Neutrophil (primary cell): ENCODE measurements at regions not wholly inside any gene's neighbourhood (a gene's known extent, or its start where the extent isn't known, plus 50 kb on each side); places are given as distances from the start of the nearest gene placed in this dataset.

Source experiments
- H3K27ac ChIP-seq: fragments of 200-600 bp; sonication (generic); 2 replicates; pipeline ENCODE4 v1.5.1; 2016; ENCODE audit warnings: mild to moderate bottlenecking, moderate library complexity
- H3K27me3 ChIP-seq: fragments of 200-600 bp; sonication (generic); 2 replicates; pipeline ENCODE4 v1.6.0; 2016; ENCODE audit warnings: mild to moderate bottlenecking
- H3K36me3 ChIP-seq: fragments of 200-600 bp; sonication (generic); 2 replicates; pipeline ENCODE4 v1.5.1; 2017
- H3K4me1 ChIP-seq, 2 experiments: fragments of 200-600 bp in 1 of 2; sonication (generic) in 1 of 2; 1 replicate in 1 of 2; 2 replicates in 1 of 2; pipeline versions ENCODE4 v1.5.1 to v1.6.1; 2013 to 2016; ENCODE audit warnings: low read depth in 1 of 2, low read length in 1 of 2, mild to moderate bottlenecking in 1 of 2, moderate library complexity in 1 of 2; ENCODE audit not compliant: control insufficient read depth in 1 of 2, insufficient read depth in 1 of 2
- H3K4me3 ChIP-seq, 2 experiments: fragments of 200-600 bp in 1 of 2; sonication (generic) in 1 of 2; 1 replicate in 1 of 2; 2 replicates in 1 of 2; pipeline ENCODE4 v1.5.1; 2013 to 2016; ENCODE audit warnings: low read depth in 1 of 2, low read length in 1 of 2, mild to moderate bottlenecking in 1 of 2, moderate library complexity in 1 of 2
- H3K9me3 ChIP-seq: fragments of 200-600 bp; sonication (generic); 2 replicates; pipeline ENCODE4 v1.5.1; 2016
- TF ChIP-seq, protein P1 (sequence below): fragments of 200-600 bp; sonication (generic); IDR thresholded peaks from 2 replicates; pipeline ENCODE4 v1.5.1; 2016; ENCODE audit warnings: antibody characterized with exemption

DNA sequence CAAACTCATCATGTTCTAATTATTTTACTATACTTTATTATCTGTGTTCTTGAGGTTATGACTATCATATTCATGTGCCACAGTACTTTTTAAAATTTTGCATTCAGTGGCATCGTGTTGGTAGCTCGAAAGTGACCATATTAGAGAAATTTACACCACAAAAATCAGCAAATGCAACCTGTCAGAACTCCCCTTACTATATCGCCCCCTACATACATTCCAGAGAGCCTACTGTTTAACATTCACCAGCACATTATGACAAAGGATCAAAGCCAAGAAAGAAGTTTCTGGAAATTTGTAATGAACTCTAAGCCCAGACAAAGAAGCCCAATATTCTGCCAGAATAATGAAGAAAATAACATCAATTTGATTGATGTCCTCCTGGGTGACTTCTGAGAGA, 909.3 kb downstream of the LTN1 start:
- TF ChIP-seq, protein P1, sequence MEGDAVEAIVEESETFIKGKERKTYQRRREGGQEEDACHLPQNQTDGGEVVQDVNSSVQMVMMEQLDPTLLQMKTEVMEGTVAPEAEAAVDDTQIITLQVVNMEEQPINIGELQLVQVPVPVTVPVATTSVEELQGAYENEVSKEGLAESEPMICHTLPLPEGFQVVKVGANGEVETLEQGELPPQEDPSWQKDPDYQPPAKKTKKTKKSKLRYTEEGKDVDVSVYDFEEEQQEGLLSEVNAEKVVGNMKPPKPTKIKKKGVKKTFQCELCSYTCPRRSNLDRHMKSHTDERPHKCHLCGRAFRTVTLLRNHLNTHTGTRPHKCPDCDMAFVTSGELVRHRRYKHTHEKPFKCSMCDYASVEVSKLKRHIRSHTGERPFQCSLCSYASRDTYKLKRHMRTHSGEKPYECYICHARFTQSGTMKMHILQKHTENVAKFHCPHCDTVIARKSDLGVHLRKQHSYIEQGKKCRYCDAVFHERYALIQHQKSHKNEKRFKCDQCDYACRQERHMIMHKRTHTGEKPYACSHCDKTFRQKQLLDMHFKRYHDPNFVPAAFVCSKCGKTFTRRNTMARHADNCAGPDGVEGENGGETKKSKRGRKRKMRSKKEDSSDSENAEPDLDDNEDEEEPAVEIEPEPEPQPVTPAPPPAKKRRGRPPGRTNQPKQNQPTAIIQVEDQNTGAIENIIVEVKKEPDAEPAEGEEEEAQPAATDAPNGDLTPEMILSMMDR: no peak
- no peak overlapping the region for H3K4me3 ChIP-seq
- no peaks in the 10 kb centered on the region for H3K27me3 ChIP-seq
- no peaks in the 10 kb centered on the region for H3K36me3 ChIP-seq
- H3K4me1 ChIP-seq: no peaks in the 10 kb centered on the region
- H3K27ac ChIP-seq: no peak overlapping the region
- no peaks in the 10 kb centered on the region for H3K9me3 ChIP-seq

DNA sequence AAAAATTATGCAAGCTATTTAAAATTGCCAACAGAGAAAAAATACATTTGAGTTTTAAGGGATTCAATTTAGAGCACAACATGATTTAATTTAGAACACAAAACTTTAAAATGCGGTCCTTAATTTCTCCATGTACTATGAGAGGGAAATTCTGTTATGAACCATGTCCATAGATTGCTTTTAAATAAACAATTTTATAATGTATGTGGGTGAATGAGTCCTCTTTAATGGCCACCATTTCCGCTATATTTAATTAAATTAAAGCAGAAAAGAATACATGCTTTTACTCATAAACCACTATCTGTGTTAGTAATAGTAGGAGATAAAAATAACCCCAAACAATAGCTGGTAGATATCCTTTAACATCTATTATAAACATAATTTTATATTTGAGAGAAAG, 914.6 kb downstream of the LTN1 start:
- H3K4me3 ChIP-seq: no peak overlapping the region
- H3K9me3 ChIP-seq: no peaks in the 10 kb centered on the region
- H3K27ac ChIP-seq: no peak overlapping the region
- TF ChIP-seq, protein P1: no peak
- no peaks in the 10 kb centered on the region for H3K27me3 ChIP-seq
- no peaks in the 10 kb centered on the region for H3K4me1 ChIP-seq
- H3K36me3 ChIP-seq: no peaks in the 10 kb centered on the region

DNA sequence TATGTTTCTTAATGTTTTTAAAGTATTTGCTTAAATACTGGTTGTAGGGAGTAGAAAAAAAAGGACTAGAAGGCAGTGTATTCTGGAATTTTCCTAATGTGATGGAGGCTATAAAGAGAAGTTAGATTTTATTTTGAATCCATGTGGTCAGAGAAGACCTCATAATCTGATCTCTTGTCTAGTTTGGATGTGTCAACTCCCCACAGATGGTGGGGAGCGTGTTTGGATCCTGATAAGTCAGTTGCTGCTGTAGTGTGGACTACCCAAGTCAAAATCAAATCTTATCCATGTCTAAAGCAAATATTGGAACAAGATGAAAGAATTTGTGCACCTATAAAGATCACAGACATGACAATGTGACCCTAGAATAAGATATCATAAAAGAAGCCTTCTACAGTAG, 918.0 kb downstream of the LTN1 start:
- Histone ChIP-seq H3K36me3 (no peaks in the 10 kb centered on the region), H3K4me1 (no peaks in the 10 kb centered on the region), H3K9me3 (no peaks in the 10 kb centered on the region), H3K4me3 (no peak overlapping the region), H3K27me3 (no peaks in the 10 kb centered on the region), H3K27ac (no peak overlapping the region)
- TF ChIP-seq, protein P1: no peak

DNA sequence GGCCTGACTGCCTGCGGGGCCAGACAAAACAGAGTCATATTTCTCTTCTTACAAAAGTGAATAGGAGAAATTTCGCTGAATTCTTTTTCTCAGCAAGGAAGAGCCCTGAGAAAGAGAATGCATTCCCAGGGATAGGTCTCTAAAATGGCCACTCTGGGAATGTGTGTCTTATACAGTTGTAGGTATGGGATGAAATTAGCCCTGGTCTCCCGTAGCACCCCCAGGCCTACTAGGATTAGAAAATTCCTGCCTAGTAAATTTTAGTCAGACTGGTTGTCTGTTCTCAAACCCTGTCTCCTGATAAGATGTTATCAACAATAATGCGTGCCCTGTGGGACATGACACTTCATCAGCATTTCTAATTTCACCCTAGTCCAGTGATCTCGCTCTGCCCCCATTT, 920.1 kb downstream of the LTN1 start:
- H3K36me3 ChIP-seq: no peaks in the 10 kb centered on the region
- no peaks in the 10 kb centered on the region for H3K4me1 ChIP-seq
- TF ChIP-seq, protein P1: no peak
- no peak overlapping the region for H3K4me3 ChIP-seq
- H3K27me3 ChIP-seq: no peaks in the 10 kb centered on the region
- H3K27ac ChIP-seq: no peak overlapping the region
- H3K9me3 ChIP-seq: no peaks in the 10 kb centered on the region

DNA sequence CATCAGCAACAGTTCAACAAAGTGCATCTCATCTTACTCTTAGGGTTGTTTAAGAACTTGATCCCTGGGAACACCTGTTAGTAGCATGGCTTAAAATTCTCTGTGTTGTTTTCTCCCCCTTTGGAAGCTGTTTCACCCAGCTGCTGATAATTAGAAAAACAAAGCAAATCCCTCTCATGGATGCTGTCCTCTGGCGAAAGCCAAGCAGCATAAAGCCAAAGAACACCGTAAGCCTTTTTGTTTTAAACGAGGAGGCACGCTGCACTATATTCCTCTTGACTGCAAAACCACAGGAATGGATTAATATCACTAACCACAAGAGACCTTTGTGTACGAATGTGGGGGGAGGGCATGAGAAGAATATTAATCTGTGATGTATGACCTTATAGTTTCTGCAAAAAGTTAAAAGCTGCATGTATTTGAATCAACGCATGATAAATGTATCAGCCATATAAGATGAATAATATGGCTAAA, 923.2 kb downstream of the LTN1 start:
- Histone ChIP-seq H3K4me1 (no peaks in the 10 kb centered on the region), H3K9me3 (no peaks in the 10 kb centered on the region), H3K4me3 (no peak overlapping the region)

More for the DNA sequence above, 923.2 kb downstream of the LTN1 start:
- no peaks in the 10 kb centered on the region for H3K27me3 ChIP-seq
- no peak overlapping the region for H3K27ac ChIP-seq
- no peaks in the 10 kb centered on the region for H3K36me3 ChIP-seq
- TF ChIP-seq, protein P1: no peak
